Neural crest cell (in vitro differentiated cells): ENCODE measurements at regions not wholly inside any gene's neighbourhood (a gene's known extent, or its start where the extent isn't known, plus 50 kb on each side); places are given as distances from the start of the nearest gene placed in this dataset.

ENCODE experiments used
- DNase-seq: peaks from one replicate; pipeline ENCODE4 v3.0.0; 2021; ENCODE audit warnings: low read depth, mixed read lengths, low spot score
- H3K27ac Mint-ChIP-seq: one replicate; pipeline ENCODE4 v1.8.0; 2021; ENCODE audit warnings: mild to moderate bottlenecking, mixed read lengths; ENCODE audit not compliant: unreplicated experiment
- H3K27me3 Mint-ChIP-seq: 2 replicates; pipeline ENCODE4 v1.8.0; 2021; ENCODE audit warnings: low read depth, mild to moderate bottlenecking, mixed read lengths
- H3K36me3 Mint-ChIP-seq: 2 replicates; pipeline ENCODE4 v1.8.0; 2021; ENCODE audit warnings: low read depth, mild to moderate bottlenecking, mixed read lengths
- H3K4me1 Mint-ChIP-seq: 2 replicates; pipeline ENCODE4 v1.8.0; 2021; ENCODE audit warnings: mixed read lengths
- H3K4me3 Mint-ChIP-seq: one replicate; pipeline ENCODE4 v1.8.0; 2021; ENCODE audit warnings: mild to moderate bottlenecking, mixed read lengths
- H3K9me3 Mint-ChIP-seq: 2 replicates; pipeline ENCODE4 v1.8.0; 2021; ENCODE audit warnings: mixed read lengths
- TF ChIP-seq, protein P1 (sequence below): fragments of 200-600 bp; sonication (generic); conservative IDR thresholded peaks from 2 replicates; pipeline ENCODE4 v1.5.0; 2021; ENCODE audit warnings: antibody characterized with exemption, mild to moderate bottlenecking

DNA sequence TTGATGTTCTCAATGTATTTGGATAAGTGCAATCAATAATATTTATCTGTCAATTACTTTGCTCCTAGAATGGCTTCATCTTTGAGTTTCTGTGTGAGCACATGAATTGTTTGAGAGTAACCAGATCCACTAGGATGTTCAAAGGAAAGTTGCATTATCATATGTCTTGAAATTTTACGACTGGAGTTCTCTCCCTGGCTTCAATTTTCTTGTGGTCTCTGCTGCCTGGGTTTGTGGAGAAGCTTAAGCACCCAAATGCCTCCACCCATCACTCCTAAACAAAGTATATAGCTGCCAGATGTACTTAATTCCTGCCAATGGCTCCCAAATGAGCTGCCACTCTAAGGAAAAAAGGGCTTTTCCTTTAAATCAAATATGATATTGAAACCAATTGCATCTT, 1149.4 kb upstream of the ZEB2 start:
- Mint-ChIP-seq H3K27me3 (no peaks in the 10 kb centered on the region), H3K4me1 (no peaks in the 10 kb centered on the region), H3K27ac (no peak overlapping the region), H3K36me3 (no peaks in the 10 kb centered on the region), H3K4me3 (no peak overlapping the region), H3K9me3 (peaks cover 3% of the 10 kb centered on the region)
- TF ChIP-seq, protein P1, sequence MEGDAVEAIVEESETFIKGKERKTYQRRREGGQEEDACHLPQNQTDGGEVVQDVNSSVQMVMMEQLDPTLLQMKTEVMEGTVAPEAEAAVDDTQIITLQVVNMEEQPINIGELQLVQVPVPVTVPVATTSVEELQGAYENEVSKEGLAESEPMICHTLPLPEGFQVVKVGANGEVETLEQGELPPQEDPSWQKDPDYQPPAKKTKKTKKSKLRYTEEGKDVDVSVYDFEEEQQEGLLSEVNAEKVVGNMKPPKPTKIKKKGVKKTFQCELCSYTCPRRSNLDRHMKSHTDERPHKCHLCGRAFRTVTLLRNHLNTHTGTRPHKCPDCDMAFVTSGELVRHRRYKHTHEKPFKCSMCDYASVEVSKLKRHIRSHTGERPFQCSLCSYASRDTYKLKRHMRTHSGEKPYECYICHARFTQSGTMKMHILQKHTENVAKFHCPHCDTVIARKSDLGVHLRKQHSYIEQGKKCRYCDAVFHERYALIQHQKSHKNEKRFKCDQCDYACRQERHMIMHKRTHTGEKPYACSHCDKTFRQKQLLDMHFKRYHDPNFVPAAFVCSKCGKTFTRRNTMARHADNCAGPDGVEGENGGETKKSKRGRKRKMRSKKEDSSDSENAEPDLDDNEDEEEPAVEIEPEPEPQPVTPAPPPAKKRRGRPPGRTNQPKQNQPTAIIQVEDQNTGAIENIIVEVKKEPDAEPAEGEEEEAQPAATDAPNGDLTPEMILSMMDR: no peak
- DNase-seq: no peak

DNA sequence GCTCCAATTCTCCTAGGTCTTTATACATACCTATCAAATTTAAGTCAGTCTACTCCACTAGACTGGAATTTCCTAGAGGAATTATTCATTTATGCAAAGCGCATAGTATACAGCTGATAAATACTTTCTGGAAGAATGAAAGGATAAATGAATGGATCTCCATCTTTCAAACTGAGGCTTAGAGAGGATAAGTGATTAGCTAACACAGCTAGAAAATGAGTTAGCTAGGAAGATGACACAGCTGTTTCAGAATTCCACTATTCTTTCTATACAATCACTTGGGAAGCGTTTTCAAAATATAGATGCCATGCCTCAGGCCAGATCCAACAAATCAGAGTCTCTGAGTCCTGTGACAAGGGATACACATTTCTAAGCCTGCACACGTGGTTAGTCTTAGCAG, 1146.6 kb upstream of the ZEB2 start:
- no peak for DNase-seq
- peaks cover 3% of the 10 kb centered on the region for H3K9me3 Mint-ChIP-seq
- TF ChIP-seq, protein P1: no peak
- no peaks in the 10 kb centered on the region for H3K4me1 Mint-ChIP-seq
- H3K4me3 Mint-ChIP-seq: no peak overlapping the region
- H3K27ac Mint-ChIP-seq: no peak overlapping the region
- no peaks in the 10 kb centered on the region for H3K36me3 Mint-ChIP-seq
- H3K27me3 Mint-ChIP-seq: no peaks in the 10 kb centered on the region

DNA sequence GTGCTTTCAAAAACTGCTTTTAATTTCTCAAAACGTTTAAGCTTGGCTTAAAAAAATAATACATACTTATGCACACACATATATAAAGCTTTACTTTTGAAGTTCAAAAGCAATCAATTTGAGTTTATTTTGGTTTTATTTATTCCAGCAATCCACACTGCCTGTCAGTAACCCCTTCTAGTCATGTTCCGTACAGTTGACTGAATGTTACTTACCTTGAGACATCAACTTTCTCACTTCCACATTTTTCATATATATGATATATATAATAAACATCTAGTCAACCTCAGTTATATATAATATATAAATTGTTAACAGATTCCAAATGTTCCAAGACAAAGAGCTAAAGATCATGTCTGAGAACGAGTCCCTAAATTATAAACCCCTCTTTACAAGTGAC, 1137.3 kb upstream of the ZEB2 start:
- H3K27me3 Mint-ChIP-seq: no peaks in the 10 kb centered on the region
- H3K27ac Mint-ChIP-seq: no peak overlapping the region
- no peak for DNase-seq
- peaks cover 14% of the 10 kb centered on the region for H3K4me1 Mint-ChIP-seq
- no peaks in the 10 kb centered on the region for H3K36me3 Mint-ChIP-seq
- no peaks in the 10 kb centered on the region for H3K9me3 Mint-ChIP-seq
- H3K4me3 Mint-ChIP-seq: no peak overlapping the region
- TF ChIP-seq, protein P1: no peak

DNA sequence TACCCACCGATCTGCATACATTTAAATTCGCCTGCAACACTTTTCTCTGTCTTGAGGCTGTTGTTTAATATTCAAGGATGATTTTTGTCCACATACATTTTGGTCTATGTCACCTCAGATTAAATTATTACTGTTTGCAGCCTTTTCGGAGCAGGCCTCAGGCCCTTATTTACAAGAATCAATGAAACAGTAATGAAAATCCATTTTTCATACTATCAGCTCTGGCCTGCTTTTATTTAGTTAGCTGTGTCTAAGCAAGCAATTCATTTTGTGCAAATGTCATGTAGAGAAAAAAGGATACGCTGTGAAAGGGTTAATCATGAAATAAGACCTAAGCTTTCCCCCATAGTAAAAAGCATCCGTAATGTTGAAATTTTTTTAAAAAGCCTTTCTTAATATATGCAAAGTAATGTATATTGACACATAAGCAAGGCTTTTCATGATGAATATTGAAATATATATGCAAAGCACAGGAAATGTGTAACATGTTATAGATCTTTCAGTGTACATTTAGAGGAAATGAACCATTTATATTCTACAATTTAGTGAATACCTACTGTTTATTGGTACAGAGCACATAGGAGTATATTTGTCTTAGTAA, 1135.3 kb upstream of the ZEB2 start:
- Mint-ChIP-seq H3K4me1 (peaks cover 14% of the 10 kb centered on the region), H3K4me3 (no peak overlapping the region), H3K27me3 (no peaks in the 10 kb centered on the region), H3K27ac (no peak overlapping the region), H3K9me3 (peaks cover 6% of the 10 kb centered on the region), H3K36me3 (no peaks in the 10 kb centered on the region)
- no peak for DNase-seq
- TF ChIP-seq, protein P1: no peak

DNA sequence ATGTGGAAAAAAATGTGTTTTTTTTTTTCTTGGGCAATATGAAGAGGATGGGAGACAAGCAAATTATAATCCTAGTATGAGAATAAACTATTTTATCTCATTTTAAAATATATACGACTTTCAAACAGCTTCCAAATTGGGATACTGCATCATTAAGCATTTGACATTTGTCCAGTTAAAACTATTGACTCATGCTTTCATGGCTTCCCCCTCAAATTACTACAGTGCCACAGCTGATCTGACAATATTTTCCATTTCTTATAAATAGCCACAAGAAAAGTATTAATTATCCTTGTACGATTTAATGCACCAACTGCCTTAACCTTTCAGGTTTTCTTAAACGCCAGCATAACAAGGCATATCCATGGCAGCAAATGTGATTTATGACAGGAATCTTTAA, 1134.8 kb upstream of the ZEB2 start:
- no peak overlapping the region for H3K4me3 Mint-ChIP-seq
- H3K27ac Mint-ChIP-seq: no peak overlapping the region
- TF ChIP-seq, protein P1: no peak
- H3K9me3 Mint-ChIP-seq: peaks cover 10% of the 10 kb centered on the region
- no peaks in the 10 kb centered on the region for H3K27me3 Mint-ChIP-seq
- no peaks in the 10 kb centered on the region for H3K36me3 Mint-ChIP-seq
- peaks cover 14% of the 10 kb centered on the region for H3K4me1 Mint-ChIP-seq
- no peak for DNase-seq
